Heart right ventricle (tissue), 16 donors: ENCODE measurements at regions not wholly inside any gene's neighbourhood (a gene's known extent, or its start where the extent isn't known, plus 50 kb on each side); places are given as distances from the start of the nearest gene placed in this dataset.

ENCODE experiments used
- ATAC-seq, 8 donors: fragments of 200-7000 bp; cut with Tn5 transposase; one replicate each; pipeline ENCODE4 v1.9.1; 2020; ENCODE audit warnings: mild to moderate bottlenecking in 8 of 8, moderate library complexity in 8 of 8, moderate number of reproducible peaks in 1 of 8
- DNase-seq, 2 donors: peaks; one replicate each; pipeline ENCODE4 v3.0.0-alpha.2; 2020
- H3K27ac ChIP-seq, 10 donors: fragments of 200-600 bp; sonication (generic) in 2 of 10; one replicate each; pipeline versions ENCODE4 v1.5.0 to v1.8.0; 2020 to 2022; ENCODE audit warnings: mild to moderate bottlenecking in 3 of 10
- H3K27me3 ChIP-seq, 7 donors: fragments of 200-600 bp; one replicate each; pipeline ENCODE4 v1.8.0; 2021 to 2022; ENCODE audit warnings: mild to moderate bottlenecking in 2 of 7
- H3K36me3 ChIP-seq, 9 donors: fragments of 200-600 bp; sonication (generic) in 1 of 9; one replicate each; pipeline versions ENCODE4 v1.5.0 to v1.8.0; 2020 to 2022; ENCODE audit warnings: mild to moderate bottlenecking in 2 of 9
- H3K4me1 ChIP-seq, 9 donors: fragments of 200-600 bp; sonication (generic) in 1 of 9; one replicate each; pipeline versions ENCODE4 v1.5.0 to v1.8.0; 2020 to 2022; ENCODE audit warnings: mild to moderate bottlenecking in 4 of 9
- H3K4me3 ChIP-seq, 10 donors: fragments of 200-600 bp; sonication (generic) in 2 of 10; one replicate each; pipeline versions ENCODE4 v1.5.0 to v1.8.0; 2020 to 2022; ENCODE audit warnings: mild to moderate bottlenecking in 7 of 10, moderate library complexity in 2 of 10
- H3K9me3 ChIP-seq, 11 donors: fragments of 200-600 bp in 10 of 11; sonication (generic) in 2 of 11; one replicate each; pipeline versions ENCODE4 v1.5.0 to v1.8.0; 2013 to 2022; ENCODE audit warnings: mild to moderate bottlenecking in 2 of 11, control low read depth in 1 of 11, moderate library complexity in 1 of 11
- WGBS, 2 donors: extraction: QIAGEN DNeasy Blood & Tissue Kit; methylation state at CpG; one replicate each; pipeline ENCODE4 v1.1.7; 2013; ENCODE audit warnings: inconsistent platforms in 1 of 2; 5-methylcytosine and 5-hydroxymethylcytosine counted together
- intact Hi-C, 10 donors: fragments of 100-400 bp; cut with DNase I; formaldehyde crosslinking; loops; one replicate each; pipeline versions ENCODE4 v1.11.1 to v1.14.2; 2022
- TF ChIP-seq, protein P1 (sequence below), 9 donors: fragments of 200-600 bp; sonication (generic) in 2 of 9; IDR thresholded peaks; one replicate each; pipeline versions ENCODE4 v1.5.0 to v1.8.0; 2021 to 2022; ENCODE audit warnings: antibody characterized with exemption in 9 of 9, mild to moderate bottlenecking in 5 of 9, moderate library complexity in 1 of 9
- donor health status: Arrhythmogenic right ventricular cardiomyopathy.
- donor health status: ischemic (EF 13 %, LVEDD 7.1; RV severe dilation, severe dysfunction).
- donor health status: healthy with polysubstance abuse.
- donor health status: DM: no; HTN: yes; CAD: no.
- donor health status: DM: no; HTN: no; CAD: no.
- donor health status: ischemic (EF 25% LVEDD 6.9; RV normal size, moderate dysfunction).
- donor health status: ischemic (EF 25% LVEDD 5.7; RV mildly dilated, moderate dysfunction).
- donor health status: healthy.
- donor health status: DM: yes; HTN: yes; CAD: no.
- donor health status: Ischemic cardiomyopathy.
- donor health status: ischemic (EF 35%, LVEDD 5.7; RV mildly dilated, moderate dysfunction).
- donor health status: nonischemic (EF 11% LVEDD 7.7; RV severe dilation, severe dysfunction).
- donor health status: DM: yes; HTN: yes; CAD: no.
- donor health status: PGD.
- donor health status: ischemic (EF 29% LVEDD 5.4; RV normal size, mild dysfunction).
- donor health status: nonischemic (EF 23%, LVEDD 6.1; RV moderate dilation, normal function).

GRCh38 chr20:40843251-40843650, 154.2 kb upstream of the MAFB start:
- TF ChIP-seq, protein P1, sequence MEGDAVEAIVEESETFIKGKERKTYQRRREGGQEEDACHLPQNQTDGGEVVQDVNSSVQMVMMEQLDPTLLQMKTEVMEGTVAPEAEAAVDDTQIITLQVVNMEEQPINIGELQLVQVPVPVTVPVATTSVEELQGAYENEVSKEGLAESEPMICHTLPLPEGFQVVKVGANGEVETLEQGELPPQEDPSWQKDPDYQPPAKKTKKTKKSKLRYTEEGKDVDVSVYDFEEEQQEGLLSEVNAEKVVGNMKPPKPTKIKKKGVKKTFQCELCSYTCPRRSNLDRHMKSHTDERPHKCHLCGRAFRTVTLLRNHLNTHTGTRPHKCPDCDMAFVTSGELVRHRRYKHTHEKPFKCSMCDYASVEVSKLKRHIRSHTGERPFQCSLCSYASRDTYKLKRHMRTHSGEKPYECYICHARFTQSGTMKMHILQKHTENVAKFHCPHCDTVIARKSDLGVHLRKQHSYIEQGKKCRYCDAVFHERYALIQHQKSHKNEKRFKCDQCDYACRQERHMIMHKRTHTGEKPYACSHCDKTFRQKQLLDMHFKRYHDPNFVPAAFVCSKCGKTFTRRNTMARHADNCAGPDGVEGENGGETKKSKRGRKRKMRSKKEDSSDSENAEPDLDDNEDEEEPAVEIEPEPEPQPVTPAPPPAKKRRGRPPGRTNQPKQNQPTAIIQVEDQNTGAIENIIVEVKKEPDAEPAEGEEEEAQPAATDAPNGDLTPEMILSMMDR (IDR thresholded peaks at IDR 0.05), result no peak
- Histone ChIP-seq H3K4me1 (no peaks in the 10 kb centered on the region), H3K4me3 (no peak overlapping the region), H3K27me3 (peaks cover 0 to 10% (median 0%) of the 10 kb centered on the region in 7 donors), H3K9me3 (peaks cover 0 to 11% (median 0%) of the 10 kb centered on the region in 11 donors), H3K36me3 (no peaks in the 10 kb centered on the region), H3K27ac (no peak overlapping the region)
- WGBS, 2 donors, result 42 to 50% methylated on average over 1 of the region's 1 CpG
- intact Hi-C loops, result no loop called here
- DNase-seq (no peak), ATAC-seq (no peak)

DNA sequence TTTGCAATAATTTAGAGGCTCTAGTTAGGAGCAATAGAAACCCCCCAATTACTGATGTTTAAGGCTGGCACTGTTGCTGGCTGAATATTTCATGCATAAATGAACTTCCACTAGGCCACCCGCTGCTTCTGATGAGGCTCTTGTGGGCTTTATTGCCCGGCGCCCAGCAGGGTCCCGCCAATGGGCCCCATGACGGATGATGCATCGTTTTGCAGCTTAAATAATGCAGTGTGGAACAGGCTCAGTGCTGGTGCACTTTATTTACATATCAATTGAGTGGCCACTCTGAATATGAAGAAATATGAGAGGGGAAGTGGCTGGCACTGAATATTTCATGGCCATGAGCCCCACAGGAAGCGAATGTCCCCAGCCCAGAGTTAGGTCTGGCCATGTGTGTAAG, 155.3 kb upstream of the MAFB start:
- intact Hi-C loops, result no loop called here
- Histone ChIP-seq H3K27ac (no peak overlapping the region), H3K36me3 (no peaks in the 10 kb centered on the region), H3K4me1 (no peaks in the 10 kb centered on the region), H3K4me3 (no peak overlapping the region), H3K27me3 (peaks cover 0 to 10% (median 0%) of the 10 kb centered on the region in 7 donors), H3K9me3 (peaks cover 0 to 11% (median 0%) of the 10 kb centered on the region in 11 donors)
- no peak for ATAC-seq
- TF ChIP-seq, protein P1 (IDR thresholded peaks at IDR 0.05), result no peak
- no peak for DNase-seq
- 86 to 87% methylated on average over 7 of the region's 7 CpGs for WGBS, 2 donors

- 86 to 87% methylated on average over 11 of the region's 11 CpGs for WGBS, 2 donors
- H3K27ac ChIP-seq, result no peak overlapping the region
Measured at GRCh38 chr20:40848096-40848495, 159.1 kb upstream of the MAFB start.

GRCh38 chr20:40848526-40848925, 159.5 kb upstream of the MAFB start:
- peaks cover 0 to 11% (median 0%) of the 10 kb centered on the region in 11 donors for H3K9me3 ChIP-seq
- H3K4me1 ChIP-seq, result no peaks in the 10 kb centered on the region
- no peaks in the 10 kb centered on the region for H3K36me3 ChIP-seq
- no peak overlapping the region for H3K4me3 ChIP-seq
- intact Hi-C loops, result no loop called here
- ATAC-seq (no peak), DNase-seq (no peak)
- TF ChIP-seq, protein P1 (IDR thresholded peaks at IDR 0.05), result no peak
- H3K27me3 ChIP-seq, result peaks cover 0 to 5% (median 0%) of the 10 kb centered on the region in 7 donors
- H3K27ac ChIP-seq, result no peak overlapping the region
- WGBS, 2 donors, result 77 to 85% methylated on average over 9 of the region's 9 CpGs

More at GRCh38 chr20:40848096-40848495, 159.1 kb upstream of the MAFB start:
- H3K27me3 ChIP-seq, result peaks cover 0 to 5% (median 0%) of the 10 kb centered on the region in 7 donors
- intact Hi-C loops, result no loop called here
- H3K4me3 ChIP-seq, result no peak overlapping the region
- DNase-seq, result no peak
- H3K9me3 ChIP-seq, result peaks cover 0 to 11% (median 0%) of the 10 kb centered on the region in 11 donors
- ATAC-seq, result no peak
- TF ChIP-seq, protein P1 (IDR thresholded peaks at IDR 0.05), result no peak
- H3K4me1 ChIP-seq, result no peaks in the 10 kb centered on the region
- no peaks in the 10 kb centered on the region for H3K36me3 ChIP-seq
